A172 (cell line): ENCODE measurements at regions not wholly inside any gene's neighbourhood (a gene's known extent, or its start where the extent isn't known, plus 50 kb on each side); places are given as distances from the start of the nearest gene placed in this dataset.

Source experiments
- DNase-seq: peaks from one replicate; pipeline ENCODE4 v3.0.0-alpha.2; 2015; ENCODE audit warnings: low spot score

DNA sequence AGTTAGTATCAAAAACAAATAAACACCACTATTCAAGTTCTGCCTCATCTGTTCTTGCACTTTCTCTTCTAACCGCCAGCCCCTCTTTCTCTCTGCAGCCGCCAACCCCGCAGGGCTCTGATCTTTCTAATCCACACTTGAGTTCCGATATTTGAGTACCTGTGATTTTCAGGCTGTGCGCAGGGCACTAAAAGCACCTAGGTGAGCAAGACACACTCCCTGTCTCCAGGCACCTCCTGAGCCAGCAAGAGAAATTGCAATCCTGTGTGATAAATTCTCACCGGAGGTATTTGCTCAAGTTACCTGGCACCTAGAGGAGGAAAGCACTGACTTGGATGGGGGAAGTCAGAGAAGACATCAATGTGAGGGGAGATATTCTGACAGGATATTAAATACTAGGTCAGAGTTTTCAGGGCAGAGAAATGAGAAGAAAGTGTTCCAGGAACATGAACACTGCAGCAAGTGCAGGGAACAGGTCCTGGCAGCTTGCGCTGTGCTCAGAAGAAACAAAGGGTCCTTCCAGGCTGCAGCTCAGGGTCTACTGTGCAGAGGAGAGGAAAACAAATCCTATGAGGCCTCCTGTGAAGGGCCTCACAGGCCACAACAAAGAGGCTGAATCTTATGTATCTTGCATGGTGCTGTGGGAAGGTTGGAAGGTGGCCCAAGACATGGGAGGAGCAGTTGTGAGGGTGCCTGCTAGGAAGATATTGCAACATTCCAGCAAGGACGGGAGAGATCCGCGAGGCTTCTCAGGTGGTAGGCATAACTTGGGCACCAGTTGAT, 568.7 kb upstream of the MGMT start:
- no peak for DNase-seq

DNA sequence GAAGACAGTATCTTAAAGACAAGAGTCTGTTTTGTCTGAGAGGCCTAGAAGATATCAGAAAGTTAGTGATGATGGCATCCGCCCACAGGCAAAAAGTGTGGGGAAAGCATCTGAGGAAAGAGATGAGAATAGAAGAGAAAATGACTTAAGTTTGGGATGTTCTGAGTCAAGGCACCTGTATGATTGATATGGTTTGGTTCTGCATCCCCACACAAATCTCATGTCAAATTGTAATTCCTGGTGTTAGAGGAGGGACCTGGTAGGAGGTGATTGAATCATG, 568.2 kb upstream of the MGMT start:
- no peak for DNase-seq

DNA sequence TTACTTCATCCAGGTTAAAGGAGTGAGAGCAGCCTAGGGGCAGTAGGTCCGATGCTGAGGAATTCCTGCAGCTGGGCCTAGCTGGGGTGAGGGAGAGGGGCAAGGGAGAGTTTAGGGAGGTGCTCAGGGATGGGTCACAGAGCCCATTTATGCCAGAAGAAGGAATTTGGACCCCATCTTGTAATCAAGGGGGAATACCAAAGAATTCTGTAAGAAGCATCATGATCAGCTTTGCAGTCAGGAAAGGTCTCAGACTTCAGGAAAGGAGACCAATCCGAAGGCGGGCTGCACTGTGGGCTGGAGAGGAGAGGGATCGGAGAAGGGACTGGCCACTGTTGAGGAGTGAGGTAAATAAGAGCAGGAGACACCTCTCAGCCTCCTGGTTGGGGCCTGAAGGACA, 566.6 kb upstream of the MGMT start:
- DNase-seq = no peak

DNA sequence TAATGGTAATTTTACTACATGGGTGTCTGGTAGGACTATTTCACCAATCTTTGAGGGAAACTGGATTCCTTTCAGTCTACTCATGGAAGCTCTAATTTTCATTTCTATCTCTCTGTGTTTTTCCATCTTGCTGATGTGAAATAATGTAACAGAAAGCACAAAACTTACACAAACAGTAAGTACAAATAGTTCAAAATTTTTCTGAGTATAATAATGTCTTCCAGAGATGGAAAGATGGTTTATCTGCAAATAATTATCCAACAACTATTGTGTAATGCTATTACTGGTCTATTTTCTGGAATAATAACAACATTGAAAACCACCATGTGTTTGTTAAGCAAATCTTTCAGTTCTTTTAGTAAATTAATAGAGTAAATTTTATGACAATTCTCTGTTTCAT, 565.8 kb upstream of the MGMT start:
- DNase-seq = no peak

GRCh38 chr10:128902031-128902710, 564.9 kb upstream of the MGMT start:
- no peak for DNase-seq

DNA sequence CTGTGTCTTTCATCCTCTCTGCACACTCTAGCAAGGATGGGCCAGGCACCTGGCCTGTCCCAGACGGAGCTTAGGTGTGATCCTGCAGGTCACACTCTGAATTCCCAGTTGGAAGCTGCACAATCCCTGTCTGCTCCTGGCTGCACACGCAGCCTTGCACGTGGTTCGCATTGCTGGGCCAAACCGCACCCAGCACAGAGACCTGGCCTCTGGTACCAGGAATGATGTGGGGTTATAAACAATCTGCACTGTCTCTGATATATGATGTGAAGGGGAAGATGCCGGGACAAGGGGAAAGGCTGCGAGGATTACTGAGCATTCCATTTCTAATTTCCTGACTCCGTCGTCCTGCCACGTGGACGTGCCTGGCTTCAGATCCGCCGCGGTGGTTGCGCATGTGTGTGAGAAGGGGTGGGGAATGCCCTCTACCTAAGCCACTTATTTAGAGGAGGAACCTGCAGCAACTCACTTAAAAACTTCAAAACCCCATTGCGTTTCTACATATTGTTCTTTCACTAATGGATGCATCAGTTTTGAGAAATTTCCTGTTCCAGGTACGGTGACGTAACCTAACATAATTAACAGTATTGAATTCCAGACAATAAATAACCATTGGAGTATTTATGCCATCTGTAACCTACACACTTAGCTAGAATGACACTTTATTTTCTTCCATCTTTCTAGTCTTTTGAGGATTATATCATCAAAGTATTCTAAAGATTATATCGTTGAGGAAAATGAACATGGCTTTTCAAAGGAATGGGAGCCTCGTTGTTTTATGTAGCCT, 559.7 kb upstream of the MGMT start:
- DNase-seq = no peak

GRCh38 chr10:128908099-128908498, 558.9 kb upstream of the MGMT start:
- DNase-seq = no peak

- no peak for DNase-seq
These were observed 558.5 kb upstream of the MGMT start for GRCh38 chr10:128908499-128908898.

DNA sequence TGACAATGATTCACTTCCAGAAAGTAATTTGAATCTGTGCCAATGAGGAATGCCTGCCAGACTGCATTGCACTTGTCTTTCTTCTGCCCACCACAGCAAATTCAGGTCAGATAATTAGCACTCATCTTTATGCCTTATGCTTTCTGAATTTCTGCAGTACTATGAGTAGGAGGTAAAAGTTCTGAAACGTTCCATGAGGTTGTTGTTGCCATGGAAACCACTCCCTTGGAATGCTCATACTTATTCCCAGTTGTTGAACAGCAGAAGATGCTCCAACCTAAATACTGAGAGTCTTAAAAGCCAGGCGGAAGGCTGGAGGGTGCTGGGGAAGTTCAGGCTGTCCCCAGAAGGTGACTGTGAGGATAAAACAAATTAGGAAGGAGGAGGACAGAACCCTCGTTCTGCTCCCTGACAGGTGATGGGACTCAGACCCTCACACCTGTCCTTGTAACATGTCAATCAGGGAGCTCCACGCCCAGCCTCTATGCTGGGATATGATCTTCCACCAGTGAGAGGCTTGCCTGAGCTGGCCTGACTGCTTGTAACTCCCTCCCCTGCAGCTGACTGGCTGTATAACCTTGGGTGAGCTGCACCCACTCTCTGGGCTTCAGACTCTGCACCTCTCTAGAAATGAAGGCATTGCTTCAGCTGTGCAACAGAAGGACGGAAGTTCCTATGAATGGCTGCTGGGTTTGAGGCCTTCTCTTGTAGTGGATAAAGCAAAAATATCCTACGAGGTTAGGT, 554.3 kb upstream of the MGMT start:
- DNase-seq = no peak

GRCh38 chr10:128914681-128915080, 552.4 kb upstream of the MGMT start:
- DNase-seq = no peak

DNA sequence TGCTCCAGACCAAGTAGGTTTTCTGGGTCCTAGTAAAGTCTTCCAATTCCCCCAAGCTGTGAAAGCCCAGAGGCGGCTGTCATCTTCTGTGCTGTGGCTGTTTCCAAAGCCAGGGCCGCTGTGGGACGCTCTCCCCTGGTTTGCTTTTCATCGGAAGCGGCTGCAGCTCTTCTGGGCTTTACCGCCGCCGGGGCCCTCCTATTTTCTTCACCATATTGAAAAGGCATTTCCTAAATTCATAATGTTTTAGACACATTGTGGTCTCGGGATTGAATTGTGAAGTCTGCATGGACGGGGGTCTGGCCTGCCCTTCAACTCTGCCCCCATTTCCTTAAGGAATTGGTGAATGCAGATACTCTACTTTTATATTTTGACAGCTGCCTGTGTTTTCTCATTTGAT, 551.4 kb upstream of the MGMT start:
- no peak for DNase-seq

DNA sequence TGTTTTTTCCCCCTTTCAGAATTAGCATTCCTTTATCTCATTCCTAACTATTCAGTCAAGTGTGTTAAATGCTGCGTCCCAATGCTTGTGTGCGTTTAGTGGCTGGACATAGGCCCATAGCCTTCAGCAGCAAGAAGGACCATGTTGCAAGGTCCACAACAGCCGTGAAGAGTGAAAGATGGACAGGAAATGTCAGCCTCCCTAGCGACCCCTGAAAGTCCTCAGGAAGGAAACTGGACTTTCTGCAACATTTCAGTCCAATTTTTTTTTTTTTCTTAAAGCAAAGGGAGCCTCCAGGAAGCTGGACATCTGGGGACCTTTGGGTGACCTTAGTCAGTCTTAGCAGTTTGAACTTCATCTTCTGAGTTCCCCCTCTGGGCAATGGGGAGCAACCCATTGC, 550.7 kb upstream of the MGMT start:
- DNase-seq = no peak

GRCh38 chr10:128921389-128922022, 545.5 kb upstream of the MGMT start:
- DNase-seq = no peak

DNA sequence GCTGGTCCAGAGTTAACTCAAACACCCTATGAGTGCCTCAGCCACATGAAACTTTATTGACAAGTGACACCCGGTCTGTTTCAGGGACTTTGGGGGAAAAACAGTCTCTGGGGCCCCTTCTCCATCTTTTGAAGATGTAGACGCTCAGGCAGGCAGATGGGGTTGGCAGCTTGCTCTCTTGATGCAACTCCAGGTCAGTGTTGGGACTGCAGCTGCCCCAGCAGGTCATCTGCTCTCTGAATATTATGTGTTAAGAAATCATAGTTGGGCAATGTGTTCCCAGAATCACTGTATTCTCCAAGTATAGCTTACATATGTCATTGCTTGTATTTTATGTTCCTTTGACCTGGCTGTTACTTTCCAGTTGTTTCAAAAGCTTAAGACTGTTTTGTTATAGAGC, 544.9 kb upstream of the MGMT start:
- DNase-seq = no peak

DNA sequence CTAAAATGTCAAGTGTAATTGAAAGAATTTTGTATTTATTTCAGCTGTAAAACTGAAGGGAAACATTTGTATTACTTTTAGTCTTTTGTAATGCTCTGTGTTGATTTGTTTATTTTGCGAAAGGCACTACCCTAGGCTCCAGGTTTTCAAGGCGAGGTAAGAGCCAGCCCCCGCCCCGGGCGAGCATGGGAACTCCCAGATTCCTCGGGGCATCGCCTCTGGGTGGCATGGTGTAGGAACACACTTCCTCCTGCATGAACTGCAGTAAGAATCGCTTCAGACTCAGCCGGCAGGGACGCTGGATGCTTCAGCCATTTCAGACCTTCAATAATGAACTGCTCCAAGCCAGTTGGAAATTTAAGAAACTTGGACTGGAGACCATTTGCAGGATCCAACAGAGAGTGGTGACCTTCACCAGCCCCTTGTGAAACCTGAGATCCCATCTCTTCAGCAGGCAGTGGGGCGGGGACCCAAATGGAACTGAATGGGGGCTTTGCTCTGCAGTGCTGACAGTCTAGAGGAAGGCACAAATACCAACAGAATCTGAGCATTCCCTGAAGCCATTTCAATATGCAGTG, 544.3 kb upstream of the MGMT start:
- no peak for DNase-seq

DNA sequence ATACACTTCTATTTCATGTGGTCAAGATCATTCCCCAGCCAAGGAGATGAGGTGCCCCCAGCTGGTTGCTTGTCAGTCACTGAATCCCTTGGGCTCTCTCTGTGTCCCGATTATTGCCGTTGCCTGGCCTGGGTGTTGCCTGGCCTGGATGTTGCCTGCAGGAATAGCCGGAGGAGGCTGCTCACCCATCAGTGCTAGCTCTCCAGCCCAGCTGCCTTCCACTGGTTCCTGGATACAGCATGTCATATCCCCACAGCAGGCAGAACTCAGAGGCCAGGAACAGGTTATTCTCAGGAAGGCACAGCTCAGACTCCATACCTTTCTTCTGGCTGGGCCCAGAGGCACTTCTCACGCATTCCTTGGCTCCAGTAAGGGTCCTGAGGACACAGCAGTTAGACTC, 542.1 kb upstream of the MGMT start:
- DNase-seq = no peak

DNA sequence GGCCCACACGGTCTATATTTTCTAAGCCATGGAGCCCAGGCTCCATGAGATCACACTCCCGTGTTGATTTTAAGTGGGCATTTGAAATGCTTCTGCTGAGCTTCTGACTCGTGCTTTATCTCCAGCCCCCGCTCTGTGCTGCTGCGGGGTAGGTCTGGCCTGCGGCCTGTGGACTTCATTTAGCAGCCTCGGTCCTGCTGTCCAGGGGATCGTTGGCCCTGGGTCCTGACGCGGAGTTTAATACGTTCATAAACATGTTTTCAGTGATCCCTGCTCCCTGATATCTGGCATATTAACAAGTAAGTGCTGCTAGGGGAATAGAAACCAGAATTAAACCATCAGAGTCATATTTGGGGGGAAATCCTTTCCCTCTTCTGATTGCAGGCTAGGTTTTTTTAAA, 540.3 kb upstream of the MGMT start:
- no peak for DNase-seq

DNA sequence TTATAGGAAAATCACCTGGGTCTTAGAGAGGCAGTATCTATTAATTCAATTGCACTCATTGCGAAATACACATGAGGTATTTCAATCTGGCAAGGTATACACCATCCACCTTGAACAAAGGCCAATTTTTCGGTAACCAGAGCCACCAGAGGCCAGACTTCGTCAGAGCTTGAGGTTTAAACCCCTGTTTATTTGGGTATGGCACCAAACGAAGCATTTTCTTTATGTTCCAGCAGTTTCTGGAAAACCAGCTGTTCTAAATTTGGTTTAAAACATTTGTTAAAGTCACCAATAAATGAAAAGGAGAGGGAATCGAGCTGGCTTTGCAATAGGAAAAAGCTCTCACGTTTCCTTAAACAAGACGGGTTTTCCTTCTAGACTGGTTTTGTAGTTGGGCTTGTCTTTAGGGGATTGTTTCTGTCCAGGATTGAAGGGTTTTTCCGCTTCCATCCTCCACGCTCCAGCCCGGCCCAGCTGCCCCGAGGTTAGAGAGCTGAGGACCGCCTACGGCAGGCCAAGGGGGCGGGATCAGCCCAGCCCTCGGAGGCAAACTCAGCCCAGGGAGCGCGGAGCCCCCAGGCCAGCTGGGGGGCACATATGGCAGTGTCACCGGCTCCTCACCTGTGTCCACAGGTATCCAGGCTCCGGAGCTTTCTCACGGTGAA, 539.4 kb upstream of the MGMT start:
- DNase-seq = no peak

DNA sequence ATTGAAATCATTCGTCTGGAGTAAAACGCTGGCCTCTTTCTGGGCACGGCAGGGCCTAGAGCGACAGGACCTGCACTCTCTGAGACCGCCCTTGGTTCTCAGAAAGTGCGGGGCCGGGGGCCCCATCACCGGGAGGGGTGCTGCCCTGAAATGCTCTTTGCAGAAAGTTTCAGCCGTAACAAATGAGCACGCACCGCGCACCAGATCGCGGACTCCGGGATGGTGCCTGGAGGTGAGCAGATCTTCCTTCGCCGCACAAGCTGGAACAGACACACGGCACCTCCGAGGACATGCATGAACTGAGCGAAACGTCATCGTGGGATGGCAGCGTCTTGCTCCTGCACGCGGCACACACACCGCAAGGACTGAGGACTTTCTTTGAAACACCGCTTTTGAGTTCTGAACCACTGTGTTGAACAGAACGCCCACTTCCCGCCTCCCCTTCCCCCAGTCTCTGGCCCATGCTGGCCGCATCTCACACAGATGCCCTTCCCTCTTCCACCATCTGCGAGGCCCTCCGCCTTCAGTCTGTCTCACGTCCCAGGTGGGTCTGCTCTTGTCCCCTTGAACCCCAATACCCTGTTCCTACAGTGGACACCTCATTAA, 538.7 kb upstream of the MGMT start:
- DNase-seq = no peak

DNA sequence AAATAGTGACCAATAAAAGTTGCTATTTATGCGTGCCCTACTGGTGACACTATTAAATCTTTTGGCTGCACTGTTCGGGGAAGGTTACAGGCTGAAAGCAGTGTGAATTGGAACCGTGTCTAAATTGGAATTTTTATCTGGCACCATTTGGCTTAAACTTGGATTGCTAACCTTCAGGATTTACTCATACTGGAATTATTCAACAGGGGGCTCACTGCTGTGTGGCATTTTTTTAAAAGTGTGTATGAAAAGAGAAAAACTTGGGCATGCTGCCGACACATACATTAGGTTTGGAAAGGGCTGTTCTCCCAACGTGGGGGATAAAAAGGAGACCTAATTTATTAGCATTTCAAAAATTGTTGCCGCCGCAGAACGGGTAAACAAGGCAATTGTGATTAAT, 537.9 kb upstream of the MGMT start:
- DNase-seq = no peak

DNA sequence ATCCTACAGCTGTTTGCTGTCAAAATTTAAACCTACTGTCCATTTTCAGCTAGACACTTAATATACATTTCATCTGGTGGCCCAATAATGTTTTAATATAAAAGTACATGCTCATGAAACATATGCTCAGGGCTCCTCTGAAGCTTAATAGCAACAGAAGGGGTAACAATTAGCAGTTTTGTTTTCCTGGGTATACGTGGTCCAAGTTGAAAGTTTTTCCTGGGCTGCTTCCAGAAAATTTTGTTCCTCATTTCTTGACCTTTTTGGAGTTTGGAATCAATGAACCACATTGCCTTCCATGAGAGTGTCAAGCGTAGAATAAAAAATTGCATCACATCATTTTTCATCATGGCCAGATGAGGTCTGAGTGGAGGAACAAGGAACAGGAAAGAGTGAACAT, 537.3 kb upstream of the MGMT start:
- DNase-seq = no peak
